Hepatocyte (in vitro differentiated cells): ENCODE measurements at regions not wholly inside any gene's neighbourhood (a gene's known extent, or its start where the extent isn't known, plus 50 kb on each side); places are given as distances from the start of the nearest gene placed in this dataset.

Source experiments
- DNase-seq: peaks from one replicate; pipeline ENCODE4 v3.0.0-alpha.2; 2016; ENCODE audit warnings: low spot score
- H2AFZ ChIP-seq: fragments of 200-600 bp; sonication (generic); 2 replicates; pipeline ENCODE4 v1.6.0; 2016; ENCODE audit warnings: antibody characterized with exemption, mild to moderate bottlenecking
- H3K27ac ChIP-seq: fragments of 200-600 bp; sonication (generic); 2 replicates; pipeline ENCODE4 v1.5.1; 2016; ENCODE audit warnings: mild to moderate bottlenecking
- H3K27me3 ChIP-seq: fragments of 200-600 bp; sonication (generic); 2 replicates; pipeline ENCODE4 v1.6.1; 2016
- H3K36me3 ChIP-seq: fragments of 200-600 bp; sonication (generic); replicated peaks from 2 replicates; pipeline ENCODE4 v1.5.1; 2016; ENCODE audit warnings: low read depth; ENCODE audit not compliant: insufficient read depth
- H3K4me1 ChIP-seq: fragments of 200-600 bp; sonication (generic); 2 replicates; pipeline ENCODE4 v1.5.1; 2016; ENCODE audit warnings: mild to moderate bottlenecking, moderate library complexity; ENCODE audit not compliant: insufficient read depth
- H3K4me2 ChIP-seq: fragments of 200-600 bp; sonication (generic); 2 replicates; pipeline ENCODE4 v1.6.0; 2016
- H3K4me3 ChIP-seq: fragments of 200-600 bp; sonication (generic); 2 replicates; pipeline ENCODE4 v1.5.1; 2016; ENCODE audit warnings: mild to moderate bottlenecking
- H3K79me2 ChIP-seq: fragments of 200-600 bp; sonication (generic); 2 replicates; pipeline ENCODE4 v1.6.0; 2017; ENCODE audit warnings: mild to moderate bottlenecking
- H3K9me2 ChIP-seq: fragments of 200-600 bp; sonication (generic); replicated peaks from 2 replicates; pipeline ENCODE4 v1.6.0; 2017; ENCODE audit warnings: mild to moderate bottlenecking; ENCODE audit not compliant: insufficient read depth
- H3K9me3 ChIP-seq: fragments of 200-600 bp; sonication (generic); 2 replicates; pipeline ENCODE4 v1.5.1; 2016; ENCODE audit warnings: low read depth, mild to moderate bottlenecking
- H4K20me1 ChIP-seq: fragments of 200-600 bp; sonication (generic); 2 replicates; pipeline ENCODE4 v1.6.0; 2016; ENCODE audit warnings: mild to moderate bottlenecking; ENCODE audit not compliant: insufficient read depth, poor library complexity, severe bottlenecking
- CTCF ChIP-seq: fragments of 200-600 bp; sonication (generic); IDR thresholded peaks from 2 replicates; pipeline ENCODE4 v1.5.1; 2016; ENCODE audit warnings: antibody characterized with exemption, mild to moderate bottlenecking; ENCODE audit not compliant: poor library complexity
- EZH2 ChIP-seq: fragments of 200-600 bp; sonication (generic); IDR thresholded peaks from 2 replicates; pipeline ENCODE4 v1.6.1; 2016; ENCODE audit warnings: antibody characterized with exemption, mild to moderate bottlenecking, borderline replicate concordance
- EZH2phosphoT487 ChIP-seq: fragments of 200-600 bp; sonication (generic); IDR thresholded peaks from one replicate; pipeline ENCODE4 v1.6.1; 2018; ENCODE audit warnings: antibody characterized with exemption, mild to moderate bottlenecking, low read depth, moderate library complexity; ENCODE audit not compliant: unreplicated experiment, severe bottlenecking
- WGBS: methylation state at CpG from one replicate; pipeline ENCODE4 v1.1.6; 2016; ENCODE audit warnings: low lambda C conversion rate; ENCODE audit errors: missing lambda C conversion rate; 5-methylcytosine and 5-hydroxymethylcytosine counted together

GRCh38 chr19:28350037-28350436 lies 862.9 kb downstream of the UQCRFS1 start:
- WGBS: 81% methylated on average over 4 of the region's 4 CpGs
- no peak overlapping the region for H2AFZ ChIP-seq
- no peak for TF ChIP-seq CTCF
- TF ChIP-seq EZH2: no peak
- no peak for TF ChIP-seq EZH2phosphoT487

GRCh38 chr19:28349604-28350003 lies 863.3 kb downstream of the UQCRFS1 start:
- no peaks in the 10 kb centered on the region for H4K20me1 ChIP-seq
- no peaks in the 10 kb centered on the region for H3K36me3 ChIP-seq
- H3K9me2 ChIP-seq: no peaks in the 10 kb centered on the region
- H2AFZ ChIP-seq: no peak overlapping the region
- no peak for DNase-seq
- TF ChIP-seq EZH2 (no peak), CTCF (no peak), EZH2phosphoT487 (no peak)
- H3K27ac ChIP-seq: no peak overlapping the region
- H3K4me1 ChIP-seq: no peaks in the 10 kb centered on the region
- H3K79me2 ChIP-seq: no peaks in the 10 kb centered on the region
- no peak overlapping the region for H3K4me3 ChIP-seq
- H3K9me3 ChIP-seq: no peaks in the 10 kb centered on the region
- no peaks in the 10 kb centered on the region for H3K27me3 ChIP-seq
- 86% methylated on average over 2 of the region's 2 CpGs for WGBS
- no peak overlapping the region for H3K4me2 ChIP-seq

More at GRCh38 chr19:28350037-28350436, 862.9 kb downstream of the UQCRFS1 start:
- Histone ChIP-seq H3K27ac (no peak overlapping the region), H3K36me3 (no peaks in the 10 kb centered on the region), H3K79me2 (no peaks in the 10 kb centered on the region), H3K4me3 (no peak overlapping the region), H4K20me1 (no peaks in the 10 kb centered on the region), H3K9me2 (no peaks in the 10 kb centered on the region), H3K4me2 (no peak overlapping the region), H3K27me3 (no peaks in the 10 kb centered on the region), H3K9me3 (no peaks in the 10 kb centered on the region), H3K4me1 (no peaks in the 10 kb centered on the region)
- no peak for DNase-seq

GRCh38 chr19:28345811-28346210 lies 867.1 kb downstream of the UQCRFS1 start:
- Histone ChIP-seq H3K27ac (no peak overlapping the region), H3K4me1 (no peaks in the 10 kb centered on the region), H2AFZ (no peak overlapping the region), H3K9me2 (no peaks in the 10 kb centered on the region), H3K9me3 (no peaks in the 10 kb centered on the region), H3K79me2 (no peaks in the 10 kb centered on the region), H3K4me2 (no peak overlapping the region), H4K20me1 (no peaks in the 10 kb centered on the region), H3K36me3 (no peaks in the 10 kb centered on the region), H3K4me3 (no peak overlapping the region), H3K27me3 (no peaks in the 10 kb centered on the region)
- TF ChIP-seq CTCF: no peak
- TF ChIP-seq EZH2phosphoT487: no peak
- no peak for TF ChIP-seq EZH2
- no peak for DNase-seq
- 72% methylated on average over 3 of the region's 3 CpGs for WGBS

GRCh38 chr19:28341810-28342350 lies 871.1 kb downstream of the UQCRFS1 start:
- Histone ChIP-seq H2AFZ (no peak overlapping the region), H3K4me3 (no peak overlapping the region), H3K4me1 (no peaks in the 10 kb centered on the region), H3K4me2 (no peak overlapping the region), H4K20me1 (no peaks in the 10 kb centered on the region), H3K27me3 (no peaks in the 10 kb centered on the region), H3K9me3 (no peaks in the 10 kb centered on the region), H3K36me3 (no peaks in the 10 kb centered on the region), H3K9me2 (no peaks in the 10 kb centered on the region), H3K79me2 (no peaks in the 10 kb centered on the region), H3K27ac (no peak overlapping the region)
- TF ChIP-seq EZH2phosphoT487 (no peak), EZH2 (no peak), CTCF (no peak)
- WGBS: 92% methylated on average over 5 of the region's 5 CpGs
- no peak for DNase-seq
